ENCODE measurements at regions not wholly inside any gene's neighbourhood (a gene's known extent, or its start where the extent isn't known, plus 50 kb on each side); places are given as distances from the start of the nearest gene placed in this dataset.

DNA sequence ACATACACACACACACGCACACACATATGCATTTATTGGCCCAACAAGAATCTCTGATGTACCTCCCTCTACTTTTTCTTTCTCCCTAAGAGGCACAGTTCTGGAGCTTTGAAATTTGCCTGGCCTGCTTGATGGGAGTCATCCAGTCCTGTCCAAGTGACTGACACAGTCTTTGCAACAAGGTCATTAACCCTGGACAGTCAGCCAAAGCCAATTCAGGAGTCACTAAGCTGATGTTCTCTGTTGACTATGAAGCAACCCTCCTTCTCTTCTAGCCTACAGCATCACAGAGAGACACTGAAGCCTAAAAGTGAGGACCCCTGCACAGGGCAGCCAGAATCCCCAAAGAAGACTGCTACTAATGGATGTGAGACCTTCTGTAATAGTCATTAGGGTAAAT is 123.1 kb downstream of the HHIPL2 start:
- no peak for TF ChIP-seq FOXJ3 (CRISPR knock-in tag; IDR thresholded peaks at IDR 0.05)
- no peak for TF ChIP-seq NFIC (IDR thresholded peaks at IDR 0.05; ENCODE audit: borderline replicate concordance)
- TF ChIP-seq RCOR1 (IDR thresholded peaks at IDR 0.05; ENCODE audit: low read length): no peak
- TF ChIP-seq, protein P1, sequence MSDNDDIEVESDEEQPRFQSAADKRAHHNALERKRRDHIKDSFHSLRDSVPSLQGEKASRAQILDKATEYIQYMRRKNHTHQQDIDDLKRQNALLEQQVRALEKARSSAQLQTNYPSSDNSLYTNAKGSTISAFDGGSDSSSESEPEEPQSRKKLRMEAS (IDR thresholded peaks at IDR 0.05; ENCODE audit: low read depth): no peak
- TF ChIP-seq FOXM1 (IDR thresholded peaks at IDR 0.05; ENCODE audit: low read depth): no peak
- TF ChIP-seq EP300 (IDR thresholded peaks at IDR 0.05; ENCODE audit: borderline replicate concordance in 1 of 2, low read depth in 1 of 2, low read length in 1 of 2): no peak
- TF ChIP-seq RFX5 (IDR thresholded peaks at IDR 0.05; ENCODE audit: low read length): no peak
- TF ChIP-seq, protein P2, sequence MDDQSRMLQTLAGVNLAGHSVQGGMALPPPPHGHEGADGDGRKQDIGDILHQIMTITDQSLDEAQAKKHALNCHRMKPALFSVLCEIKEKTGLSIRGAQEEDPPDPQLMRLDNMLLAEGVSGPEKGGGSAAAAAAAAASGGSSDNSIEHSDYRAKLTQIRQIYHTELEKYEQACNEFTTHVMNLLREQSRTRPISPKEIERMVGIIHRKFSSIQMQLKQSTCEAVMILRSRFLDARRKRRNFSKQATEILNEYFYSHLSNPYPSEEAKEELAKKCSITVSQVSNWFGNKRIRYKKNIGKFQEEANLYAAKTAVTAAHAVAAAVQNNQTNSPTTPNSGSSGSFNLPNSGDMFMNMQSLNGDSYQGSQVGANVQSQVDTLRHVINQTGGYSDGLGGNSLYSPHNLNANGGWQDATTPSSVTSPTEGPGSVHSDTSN (IDR thresholded peaks at IDR 0.05): no peak
- no peaks in the 10 kb centered on the region for H3K36me3 ChIP-seq (replicated peaks in 1 of 2; ENCODE audit: control insufficient read depth in 1 of 2, insufficient read depth in 2 of 2, low read length in 1 of 2)
- no peaks in the 10 kb centered on the region for H3K4me1 ChIP-seq (ENCODE audit: control insufficient read depth in 1 of 2, insufficient read depth in 2 of 2, low read depth in 1 of 2, low read length in 1 of 2)
- ChIA-PET POLR2A (no interaction called here), CTCF (interaction anchor here (1.0 kb wide), 1 partner anchor 175 kb away, joined by 3 read pairs; no protein-coding TSS in a partner anchor)
- peaks cover 4% of the 10 kb centered on the region; the same call in 1 of the 2 replicates for H3K9me3 ChIP-seq
- WGBS (ENCODE audit: low lambda C conversion rate): 56% methylated on average over 1 of the region's 1 CpG
- no peaks in the 10 kb centered on the region for H3F3A ChIP-seq (replicated peaks; ENCODE audit: insufficient read depth)
- H4K20me1 ChIP-seq (ENCODE audit: insufficient read depth): no peaks in the 10 kb centered on the region
- H3K4me3 ChIP-seq (ENCODE audit: low read depth in 2 of 2, low read length in 1 of 2): no peak overlapping the region
- H3K27me3 ChIP-seq (ENCODE audit: insufficient read depth): no peaks in the 10 kb centered on the region
- no peak overlapping the region for H2AFZ ChIP-seq (ENCODE audit: low read depth)
- no peak overlapping the region for H3K4me2 ChIP-seq
- no peaks in the 10 kb centered on the region for H3K9me2 ChIP-seq
- H3K9ac ChIP-seq: no peak overlapping the region
- H3K27ac ChIP-seq (ENCODE audit: low read depth in 2 of 2, low read length in 1 of 2): no peak overlapping the region
- no peak for DNase-seq
- no peaks in the 10 kb centered on the region for H3K79me2 ChIP-seq (ENCODE audit: insufficient read depth)

DNA sequence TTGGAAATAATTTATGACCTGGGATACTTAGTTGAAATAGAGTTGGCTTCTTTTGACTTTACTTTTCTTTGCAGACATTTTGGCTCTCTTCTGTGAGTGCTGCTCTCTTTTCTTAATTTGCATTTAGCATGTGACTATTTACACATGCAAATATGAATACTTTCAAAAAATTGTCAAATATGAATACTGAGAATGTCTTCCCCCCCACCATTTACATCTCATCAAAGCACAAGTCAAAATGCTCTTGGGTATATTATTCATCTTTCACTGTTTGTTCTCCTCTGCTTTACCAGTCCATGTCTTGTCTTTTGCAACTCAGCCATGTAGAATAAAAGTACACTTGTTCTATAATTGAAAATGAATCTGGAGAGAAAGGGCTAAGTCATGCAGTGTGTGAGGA is 126.5 kb downstream of the HHIPL2 start:
- Histone ChIP-seq H3K9ac (no peak overlapping the region), H3K4me1 (ENCODE audit: control insufficient read depth in 1 of 2, insufficient read depth in 2 of 2, low read depth in 1 of 2, low read length in 1 of 2) (no peaks in the 10 kb centered on the region), H3K4me3 (ENCODE audit: low read depth in 2 of 2, low read length in 1 of 2) (no peak overlapping the region), H3K79me2 (ENCODE audit: insufficient read depth) (no peaks in the 10 kb centered on the region), H3K4me2 (no peak overlapping the region), H3F3A (replicated peaks; ENCODE audit: insufficient read depth) (no peaks in the 10 kb centered on the region), H2AFZ (ENCODE audit: low read depth) (no peak overlapping the region), H4K20me1 (ENCODE audit: insufficient read depth) (no peaks in the 10 kb centered on the region), H3K9me2 (no peaks in the 10 kb centered on the region), H3K9me3 (peaks cover 3% of the 10 kb centered on the region; the same call in 1 of the 2 replicates), H3K27me3 (ENCODE audit: insufficient read depth) (no peaks in the 10 kb centered on the region), H3K36me3 (replicated peaks in 1 of 2; ENCODE audit: control insufficient read depth in 1 of 2, insufficient read depth in 2 of 2, low read length in 1 of 2) (no peaks in the 10 kb centered on the region), H3K27ac (ENCODE audit: low read depth in 2 of 2, low read length in 1 of 2) (no peak overlapping the region)
- POLR2A ChIA-PET: no interaction called here
- no peak for TF ChIP-seq RXRA (IDR thresholded peaks at IDR 0.05; ENCODE audit: borderline replicate concordance, low read depth)
- no peak for TF ChIP-seq RCOR1 (IDR thresholded peaks at IDR 0.05; ENCODE audit: low read length)
- no peak for TF ChIP-seq NFIC (IDR thresholded peaks at IDR 0.05; ENCODE audit: borderline replicate concordance)
- no peak for TF ChIP-seq TEAD4 (IDR thresholded peaks at IDR 0.05; ENCODE audit: borderline replicate concordance, insufficient read depth)
- no peak for TF ChIP-seq GABPA (IDR thresholded peaks at IDR 0.05; ENCODE audit: low read depth)
- TF ChIP-seq TCF12 (IDR thresholded peaks at IDR 0.05): no peak
- no peak for TF ChIP-seq RFX5 (IDR thresholded peaks at IDR 0.05; ENCODE audit: low read length)
- no peak for TF ChIP-seq MXI1 (IDR thresholded peaks at IDR 0.05; ENCODE audit: low read depth, low read length)
- TF ChIP-seq FOSL2 (IDR thresholded peaks at IDR 0.05; ENCODE audit: borderline replicate concordance, low read depth): no peak
- no peak for TF ChIP-seq SMC3 (IDR thresholded peaks at IDR 0.05; ENCODE audit: low read depth, low read length)
- TF ChIP-seq, protein P3, sequence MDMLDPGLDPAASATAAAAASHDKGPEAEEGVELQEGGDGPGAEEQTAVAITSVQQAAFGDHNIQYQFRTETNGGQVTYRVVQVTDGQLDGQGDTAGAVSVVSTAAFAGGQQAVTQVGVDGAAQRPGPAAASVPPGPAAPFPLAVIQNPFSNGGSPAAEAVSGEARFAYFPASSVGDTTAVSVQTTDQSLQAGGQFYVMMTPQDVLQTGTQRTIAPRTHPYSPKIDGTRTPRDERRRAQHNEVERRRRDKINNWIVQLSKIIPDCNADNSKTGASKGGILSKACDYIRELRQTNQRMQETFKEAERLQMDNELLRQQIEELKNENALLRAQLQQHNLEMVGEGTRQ (IDR thresholded peaks at IDR 0.05; ENCODE audit: borderline replicate concordance, low read depth, low read length): no peak
- CTCF ChIA-PET: interaction anchor here (0.8 kb wide), 1 partner anchor 33 kb away, joined by 3 read pairs; no protein-coding TSS in a partner anchor
- no peak for DNase-seq
